ENCODE measurements at regions not wholly inside any gene's neighbourhood (a gene's known extent, or its start where the extent isn't known, plus 50 kb on each side); places are given as distances from the start of the nearest gene placed in this dataset.
A peak's percentile ranks its signal among the peaks of the same experiment; 100 is the strongest.

- TF ChIP-seq CTCF (IDR thresholded peaks at IDR 0.05) (no peak), POLR2A (IDR thresholded peaks at IDR 0.05) (no peak)
- no peaks in the 10 kb centered on the region for H3K27me3 ChIP-seq
- H3K9me3 ChIP-seq, result no peaks in the 10 kb centered on the region
- no peaks in the 10 kb centered on the region for H3K4me1 ChIP-seq
- H3K27ac ChIP-seq, result no peak overlapping the region
- ATAC-seq, result no peak
- intact Hi-C loops (cut with DNase I), result no loop called here
- H3K36me3 ChIP-seq, result no peaks in the 10 kb centered on the region
- no peak for DNase-seq
- no peak overlapping the region for H3K4me3 ChIP-seq
- 78% methylated on average over 3 of the region's 3 CpGs for WGBS (ENCODE audit: insufficient coverage, low coverage, low lambda C conversion rate, missing lambda C conversion rate)
These were observed 54.2 kb downstream of the FOXI1 start for GRCh38 chr5:170159947-170160346.

GRCh38 chr5:170161069-170161468 is 55.4 kb downstream of the FOXI1 start:
- DNase-seq (no peak), ATAC-seq (peak in 1 of 4 donors; percentile 37)
- no peaks in the 10 kb centered on the region for H3K4me1 ChIP-seq
- H3K27me3 ChIP-seq, result no peaks in the 10 kb centered on the region
- no peak overlapping the region for H3K27ac ChIP-seq
- H3K9me3 ChIP-seq, result no peaks in the 10 kb centered on the region
- TF ChIP-seq CTCF (IDR thresholded peaks at IDR 0.05) (no peak), POLR2A (IDR thresholded peaks at IDR 0.05) (no peak)
- WGBS (ENCODE audit: insufficient coverage, low coverage, low lambda C conversion rate, missing lambda C conversion rate), result 62% methylated on average over 6 of the region's 6 CpGs
- no peak overlapping the region for H3K4me3 ChIP-seq
- H3K36me3 ChIP-seq, result no peaks in the 10 kb centered on the region
- intact Hi-C loops (cut with DNase I), result no loop called here

GRCh38 chr5:170162631-170163321 is 57.1 kb downstream of the FOXI1 start:
- ATAC-seq, result no peak
- H3K36me3 ChIP-seq, result no peaks in the 10 kb centered on the region
- DNase-seq, result no peak
- WGBS (ENCODE audit: insufficient coverage, low coverage, low lambda C conversion rate, missing lambda C conversion rate), result 67% methylated on average over 1 of the region's 3 CpGs
- H3K27ac ChIP-seq, result no peak overlapping the region
- H3K4me3 ChIP-seq, result no peak overlapping the region
- no peaks in the 10 kb centered on the region for H3K27me3 ChIP-seq
- no peaks in the 10 kb centered on the region for H3K9me3 ChIP-seq
- no peaks in the 10 kb centered on the region for H3K4me1 ChIP-seq
- intact Hi-C loops (cut with DNase I), result no loop called here
- no peak for TF ChIP-seq POLR2A (IDR thresholded peaks at IDR 0.05)
- TF ChIP-seq CTCF (IDR thresholded peaks at IDR 0.05), result no peak

GRCh38 chr5:170164087-170164486 is 58.4 kb downstream of the FOXI1 start:
- Histone ChIP-seq H3K27ac (no peak overlapping the region), H3K4me3 (no peak overlapping the region), H3K4me1 (no peaks in the 10 kb centered on the region), H3K27me3 (no peaks in the 10 kb centered on the region), H3K36me3 (no peaks in the 10 kb centered on the region), H3K9me3 (no peaks in the 10 kb centered on the region)
- WGBS (ENCODE audit: insufficient coverage, low coverage, low lambda C conversion rate, missing lambda C conversion rate), result 64% methylated on average over 4 of the region's 5 CpGs
- intact Hi-C loops (cut with DNase I), result no loop called here
- no peak for ATAC-seq
- DNase-seq, result no peak
- TF ChIP-seq CTCF (IDR thresholded peaks at IDR 0.05) (no peak), POLR2A (IDR thresholded peaks at IDR 0.05) (no peak)

All from right lobe of liver (tissue), 6 donors.